ENCODE measurements at regions not wholly inside any gene's neighbourhood (a gene's known extent, or its start where the extent isn't known, plus 50 kb on each side); places are given as distances from the start of the nearest gene placed in this dataset.

DNA sequence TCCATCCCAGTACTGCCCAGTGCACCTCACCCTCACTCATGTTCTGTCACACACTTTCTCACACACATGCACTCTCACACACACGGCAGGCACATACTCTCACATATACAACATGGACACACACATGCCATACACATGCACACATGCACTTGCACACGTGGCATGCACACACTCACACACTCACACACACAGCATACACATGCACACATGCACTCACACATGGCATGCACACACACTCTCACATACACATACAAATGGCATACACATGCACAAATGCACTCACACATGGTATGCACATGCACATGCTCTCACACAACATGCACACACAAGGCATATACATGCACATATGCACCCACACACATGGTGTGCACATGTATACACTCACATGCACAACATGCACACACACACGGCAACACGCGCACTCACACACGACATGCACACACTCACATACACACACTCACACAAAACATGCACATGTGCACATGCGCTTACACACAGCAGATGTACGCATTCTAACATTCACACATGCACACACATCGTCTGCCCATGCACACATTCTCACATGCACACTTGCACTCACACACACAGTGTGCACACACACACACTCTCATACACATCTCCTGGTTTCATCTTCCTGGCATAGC, 131.7 kb upstream of the THBS2 start:
- Histone ChIP-seq H3K27me3 (ENCODE audit: control insufficient read depth, insufficient read depth, low read length) (no peaks in the 10 kb centered on the region), H3K4me3 (ENCODE audit: insufficient read depth, low read depth, low read length) (no peak overlapping the region), H3K36me3 (replicated peaks; ENCODE audit: control insufficient read depth, insufficient read depth, low read length) (no peaks in the 10 kb centered on the region; the same call in 1 of the 2 replicates)
- no peak for DNase-seq

DNA sequence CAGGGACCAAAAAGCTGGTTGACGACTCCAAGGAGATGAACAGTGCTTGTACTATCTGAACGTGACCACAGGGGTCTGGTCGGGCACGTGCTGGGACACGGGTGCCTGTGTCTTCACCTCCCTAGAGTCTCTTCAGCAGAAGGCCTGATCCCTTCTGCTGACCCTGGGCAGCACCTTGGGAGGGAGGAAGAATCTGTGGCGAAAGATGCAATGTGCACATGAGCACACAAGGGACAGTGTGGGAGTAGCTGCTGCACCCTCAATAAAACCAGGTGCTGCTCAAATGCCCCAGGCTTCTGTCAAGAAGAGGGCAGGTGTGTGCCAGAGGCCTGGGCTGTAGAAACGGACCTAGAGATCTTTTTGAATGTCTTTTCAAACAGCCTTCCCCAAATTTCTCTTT, 130.6 kb upstream of the THBS2 start:
- Histone ChIP-seq H3K36me3 (replicated peaks; ENCODE audit: control insufficient read depth, insufficient read depth, low read length) (no peaks in the 10 kb centered on the region; the same call in 1 of the 2 replicates), H3K27me3 (ENCODE audit: control insufficient read depth, insufficient read depth, low read length) (no peaks in the 10 kb centered on the region), H3K4me3 (ENCODE audit: insufficient read depth, low read depth, low read length) (no peak overlapping the region)
- DNase-seq: no peak

DNA sequence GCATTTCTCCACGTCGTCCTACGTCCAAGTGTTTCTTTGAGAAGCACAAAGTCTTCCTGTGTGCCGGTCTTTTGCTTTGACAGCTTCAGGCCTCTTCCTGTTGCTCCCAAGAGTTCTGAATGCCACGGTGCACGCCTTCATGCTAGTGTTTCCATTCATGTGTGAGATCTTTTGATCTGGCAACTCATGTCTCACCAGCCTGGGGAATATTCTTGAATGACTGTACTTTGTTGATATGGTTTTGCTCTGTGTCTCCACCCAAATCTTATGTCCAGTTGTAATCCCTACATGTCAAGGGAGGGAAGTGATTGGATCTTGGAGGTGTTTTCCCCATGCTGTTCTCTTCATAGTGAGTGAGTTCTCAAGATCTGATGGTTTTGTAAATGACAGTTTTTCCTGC, 129.6 kb upstream of the THBS2 start:
- DNase-seq: no peak
- Histone ChIP-seq H3K4me3 (ENCODE audit: insufficient read depth, low read depth, low read length) (no peak overlapping the region), H3K36me3 (replicated peaks; ENCODE audit: control insufficient read depth, insufficient read depth, low read length) (no peaks in the 10 kb centered on the region; the same call in 1 of the 2 replicates), H3K27me3 (ENCODE audit: control insufficient read depth, insufficient read depth, low read length) (no peaks in the 10 kb centered on the region)

DNA sequence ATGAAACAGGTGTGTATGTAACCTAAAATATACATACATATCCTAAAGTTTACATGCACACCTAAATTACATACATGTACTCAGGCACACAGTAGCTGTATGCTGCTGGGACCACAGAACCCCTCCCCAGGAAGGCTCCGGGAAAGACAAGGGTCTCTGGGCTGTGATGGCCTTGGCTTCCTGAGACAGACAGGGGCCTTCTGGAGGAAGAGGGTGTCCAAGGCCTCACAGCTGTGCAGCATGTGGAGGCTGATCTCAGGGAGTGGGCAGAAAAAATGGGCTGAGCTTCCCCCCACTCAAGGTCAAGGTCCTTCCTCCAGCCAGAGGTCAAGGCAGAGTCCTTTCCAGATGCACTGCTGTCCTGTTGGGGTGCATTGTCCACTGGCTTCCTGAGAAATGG, 129.1 kb upstream of the THBS2 start:
- Histone ChIP-seq H3K27me3 (ENCODE audit: control insufficient read depth, insufficient read depth, low read length) (no peaks in the 10 kb centered on the region), H3K36me3 (replicated peaks; ENCODE audit: control insufficient read depth, insufficient read depth, low read length) (no peaks in the 10 kb centered on the region), H3K4me3 (ENCODE audit: insufficient read depth, low read depth, low read length) (no peak overlapping the region)
- no peak for DNase-seq

DNA sequence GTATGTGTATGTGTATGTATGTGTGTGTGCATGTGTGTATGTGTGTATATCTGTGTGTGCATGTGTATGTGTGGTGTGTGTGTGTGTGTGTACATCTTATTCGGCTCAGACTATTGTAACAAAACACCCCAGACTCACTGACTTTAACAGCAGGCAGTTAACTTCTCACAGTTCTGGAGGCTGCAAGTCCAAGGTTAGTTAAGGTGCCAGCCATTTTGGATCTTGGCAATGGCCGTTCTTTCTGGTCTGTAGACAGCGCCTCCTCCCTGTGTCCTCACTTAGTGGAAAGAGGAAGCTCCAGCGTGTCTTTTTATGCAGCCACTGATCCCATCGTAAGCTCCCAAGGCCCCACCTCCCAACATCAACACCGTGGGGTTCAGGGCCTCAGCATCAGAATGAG, 128.3 kb upstream of the THBS2 start:
- Histone ChIP-seq H3K27me3 (ENCODE audit: control insufficient read depth, insufficient read depth, low read length) (no peaks in the 10 kb centered on the region), H3K4me3 (ENCODE audit: insufficient read depth, low read depth, low read length) (no peak overlapping the region)

DNA sequence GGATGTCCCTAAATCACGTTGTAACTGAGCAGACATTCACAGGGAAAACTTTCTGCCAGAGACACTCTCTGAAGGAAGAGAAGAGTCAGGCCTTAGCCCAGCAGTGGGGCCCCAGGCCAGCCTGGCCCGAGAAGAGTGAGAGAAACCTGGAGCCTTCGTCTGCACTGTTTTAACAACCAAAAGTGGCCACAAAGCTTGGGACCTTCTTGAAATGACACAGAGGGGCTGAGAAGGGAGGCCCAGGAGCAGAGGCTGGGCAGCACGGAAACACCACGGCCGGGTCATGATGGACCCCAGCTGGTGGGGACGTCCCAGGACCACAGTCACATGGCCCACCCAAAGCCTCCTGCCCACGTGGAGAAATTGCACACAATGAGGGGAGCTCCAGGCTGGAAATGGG, 126.8 kb upstream of the THBS2 start:
- Histone ChIP-seq H3K4me3 (ENCODE audit: insufficient read depth, low read depth, low read length) (no peak overlapping the region), H3K36me3 (replicated peaks; ENCODE audit: control insufficient read depth, insufficient read depth, low read length) (no peaks in the 10 kb centered on the region), H3K27me3 (ENCODE audit: control insufficient read depth, insufficient read depth, low read length) (no peaks in the 10 kb centered on the region)
- DNase-seq: no peak

More for the DNA sequence above, 128.3 kb upstream of the THBS2 start:
- H3K36me3 ChIP-seq (replicated peaks; ENCODE audit: control insufficient read depth, insufficient read depth, low read length): no peaks in the 10 kb centered on the region
- DNase-seq: no peak

DNA sequence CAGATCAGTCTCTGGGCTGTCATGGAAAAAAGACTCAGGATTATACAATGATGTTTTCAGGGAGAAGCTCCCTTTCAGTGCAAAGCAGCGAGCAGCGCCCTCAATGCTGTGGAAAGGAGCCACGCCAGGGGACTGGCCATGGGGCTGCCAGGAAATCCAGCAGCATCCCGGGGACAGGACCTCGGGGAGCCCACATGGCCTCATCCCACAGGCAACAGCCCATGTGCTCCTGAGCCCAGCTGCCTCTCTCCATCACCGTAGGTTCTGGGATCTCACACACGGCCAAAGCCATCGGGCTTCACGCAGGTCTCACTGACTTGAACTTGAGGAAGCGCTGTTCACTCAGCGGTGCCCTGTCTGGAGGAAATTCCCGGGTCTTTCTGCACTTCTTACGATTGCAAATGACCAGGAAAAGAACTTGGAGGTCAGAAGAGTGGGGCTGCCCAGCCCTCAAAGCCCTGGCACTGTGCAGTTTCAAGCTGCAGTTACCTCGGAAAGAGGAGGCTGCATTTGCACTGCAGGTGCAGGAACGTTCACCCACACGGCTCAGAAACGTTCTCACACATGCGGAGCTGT, 125.9 kb upstream of the THBS2 start:
- H3K36me3 ChIP-seq (replicated peaks; ENCODE audit: control insufficient read depth, insufficient read depth, low read length): no peaks in the 10 kb centered on the region
- DNase-seq: no peak
- no peaks in the 10 kb centered on the region for H3K27me3 ChIP-seq (ENCODE audit: control insufficient read depth, insufficient read depth, low read length)
- H3K4me3 ChIP-seq (ENCODE audit: insufficient read depth, low read depth, low read length): no peak overlapping the region

DNA sequence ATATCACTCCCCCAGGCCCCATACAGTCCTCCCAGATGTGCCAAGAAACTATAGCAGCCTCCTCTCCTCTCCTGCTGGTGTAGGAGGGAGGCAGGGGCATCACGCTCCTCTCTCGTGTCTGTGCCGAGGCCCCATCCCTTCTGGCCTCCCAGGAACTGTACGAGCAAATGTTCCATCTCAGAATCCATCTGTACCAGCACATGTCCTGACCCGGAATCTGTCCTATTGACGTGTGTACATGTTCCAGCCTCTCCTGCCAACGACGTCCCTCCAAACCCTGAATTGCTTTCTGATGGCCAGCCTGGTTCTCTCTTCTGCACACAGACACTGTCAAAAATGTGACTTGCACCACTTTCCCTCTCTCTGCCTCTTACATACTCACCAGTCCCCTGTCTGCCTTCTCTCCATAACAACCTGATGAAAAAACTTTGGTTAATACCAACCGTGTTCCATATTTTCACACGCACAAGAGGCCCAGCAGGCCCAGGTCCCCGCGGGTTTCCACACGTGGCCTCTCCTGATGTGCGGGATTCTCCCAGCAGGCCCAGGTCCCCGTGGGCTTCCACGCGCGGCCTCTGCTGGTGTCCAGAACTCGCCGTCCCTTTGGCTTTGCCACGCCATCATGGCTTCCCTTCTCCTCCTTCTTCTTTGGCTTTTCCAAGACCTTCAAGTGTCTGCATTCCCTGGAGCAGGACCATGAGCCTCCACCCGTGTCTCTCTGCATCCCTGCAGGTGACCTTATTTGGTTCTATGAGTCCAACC, 125.2 kb upstream of the THBS2 start:
- no peak for DNase-seq
- no peaks in the 10 kb centered on the region for H3K27me3 ChIP-seq (ENCODE audit: control insufficient read depth, insufficient read depth, low read length)
- H3K4me3 ChIP-seq (ENCODE audit: insufficient read depth, low read depth, low read length): no peak overlapping the region
- H3K36me3 ChIP-seq (replicated peaks; ENCODE audit: control insufficient read depth, insufficient read depth, low read length): no peaks in the 10 kb centered on the region

DNA sequence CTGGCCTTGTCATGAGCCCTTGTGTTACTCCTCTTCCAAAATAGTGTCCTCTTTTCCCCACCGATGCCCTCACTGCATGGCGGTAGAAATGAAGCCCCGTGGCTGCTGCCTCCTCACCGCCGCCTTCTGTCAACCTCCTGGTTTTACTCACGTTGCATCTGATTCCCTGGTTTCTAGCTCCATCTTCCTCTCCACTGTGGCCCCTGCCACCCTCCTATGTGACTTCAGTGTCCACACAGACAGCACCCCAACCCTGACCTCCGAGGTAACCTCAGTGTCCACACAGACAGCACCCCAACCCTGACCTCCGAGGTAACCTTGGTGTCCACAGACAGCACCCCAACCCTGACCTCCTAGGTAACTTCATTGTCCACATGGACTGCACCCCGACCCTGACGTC, 122.8 kb upstream of the THBS2 start:
- no peak for DNase-seq
- H3K27me3 ChIP-seq (ENCODE audit: control insufficient read depth, insufficient read depth, low read length): no peaks in the 10 kb centered on the region
- no peaks in the 10 kb centered on the region for H3K36me3 ChIP-seq (replicated peaks; ENCODE audit: control insufficient read depth, insufficient read depth, low read length)
- H3K4me3 ChIP-seq (ENCODE audit: insufficient read depth, low read depth, low read length): no peak overlapping the region

DNA sequence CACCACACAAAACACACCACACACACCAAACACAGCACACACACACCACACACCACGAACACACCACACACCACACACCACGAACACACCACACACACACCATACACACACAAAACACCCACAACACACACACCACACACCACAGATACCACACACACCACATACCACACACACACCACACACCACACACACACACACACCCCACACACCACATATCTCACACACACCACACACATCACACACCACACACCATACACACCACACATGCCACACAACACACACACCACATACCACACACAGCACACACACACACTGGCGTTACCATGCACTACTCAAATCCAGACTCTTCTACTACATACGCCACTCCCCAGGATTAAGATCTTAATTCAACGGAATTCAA, 118.9 kb upstream of the THBS2 start:
- Histone ChIP-seq H3K27me3 (ENCODE audit: control insufficient read depth, insufficient read depth, low read length) (no peaks in the 10 kb centered on the region), H3K36me3 (replicated peaks; ENCODE audit: control insufficient read depth, insufficient read depth, low read length) (no peaks in the 10 kb centered on the region), H3K4me3 (ENCODE audit: insufficient read depth, low read depth, low read length) (no peak overlapping the region)
- DNase-seq: no peak

DNA sequence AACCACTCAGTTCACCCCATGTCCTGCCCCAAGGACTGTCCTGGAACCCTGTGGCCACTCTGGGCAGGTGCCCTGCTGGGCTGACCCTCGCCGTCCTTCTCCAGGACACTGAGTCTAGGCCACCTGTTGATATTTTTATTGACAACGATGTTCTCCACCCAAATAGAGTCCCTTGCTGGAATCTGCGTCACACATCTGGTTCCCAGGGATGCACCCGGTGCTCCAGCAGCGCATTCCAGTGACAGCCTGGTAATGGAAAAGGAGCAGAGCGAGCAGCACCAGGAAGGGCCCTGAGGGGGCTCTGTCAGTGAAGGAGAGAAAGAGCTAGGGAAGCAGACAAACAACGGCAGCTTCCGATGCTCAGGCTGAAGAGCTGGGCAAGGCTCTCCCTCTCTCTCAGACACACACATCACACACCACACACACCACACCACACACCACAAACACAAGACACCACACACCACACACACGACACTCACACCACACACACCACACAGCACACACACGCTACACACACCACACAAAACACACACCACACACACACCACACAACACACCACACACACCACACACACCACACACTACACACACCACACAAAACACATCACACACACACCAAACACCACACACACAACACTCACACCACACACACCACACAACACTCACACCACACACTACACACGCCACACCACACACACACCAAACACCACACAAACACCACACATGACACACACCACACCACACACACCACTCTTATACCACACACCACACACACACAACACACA, 117.9 kb upstream of the THBS2 start:
- no peak overlapping the region for H3K4me3 ChIP-seq (ENCODE audit: insufficient read depth, low read depth, low read length)
- no peaks in the 10 kb centered on the region for H3K36me3 ChIP-seq (replicated peaks; ENCODE audit: control insufficient read depth, insufficient read depth, low read length)
- DNase-seq: peak; percentile 64
- H3K27me3 ChIP-seq (ENCODE audit: control insufficient read depth, insufficient read depth, low read length): no peaks in the 10 kb centered on the region

DNA sequence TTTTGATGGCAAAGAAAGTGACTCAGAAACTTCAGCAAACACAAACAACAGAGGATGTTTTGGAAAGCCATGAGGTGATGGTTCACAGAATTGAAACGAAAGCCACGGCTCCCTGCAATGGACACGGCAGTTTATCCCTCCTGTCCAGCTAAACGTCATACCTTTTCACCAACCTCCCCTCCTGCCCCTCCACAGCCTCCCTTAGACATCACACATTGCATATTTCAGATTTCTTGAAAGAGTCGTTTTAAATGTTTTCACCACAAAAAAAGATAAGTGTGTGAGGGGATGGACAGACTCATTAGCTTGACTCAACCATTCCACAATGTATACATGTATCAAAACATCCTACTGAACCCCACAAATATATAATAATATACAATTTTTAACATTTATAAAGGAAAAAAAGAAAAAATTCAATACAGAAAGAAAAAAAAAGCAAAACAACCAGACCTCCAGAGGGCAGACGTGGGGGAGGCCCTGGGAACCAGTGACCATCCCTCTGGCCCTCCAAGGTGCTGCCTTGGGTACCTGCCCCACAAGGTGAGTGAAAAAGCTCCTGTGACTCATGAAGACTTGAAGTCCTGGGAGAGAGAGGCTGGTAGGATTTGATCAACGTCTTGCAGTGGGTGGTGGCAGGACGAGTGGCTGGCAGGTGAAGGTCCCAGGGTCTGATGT, 117.2 kb upstream of the THBS2 start:
- DNase-seq: no peak
- Histone ChIP-seq H3K4me3 (ENCODE audit: insufficient read depth, low read depth, low read length) (no peak overlapping the region), H3K36me3 (replicated peaks; ENCODE audit: control insufficient read depth, insufficient read depth, low read length) (no peaks in the 10 kb centered on the region), H3K27me3 (ENCODE audit: control insufficient read depth, insufficient read depth, low read length) (no peaks in the 10 kb centered on the region)

DNA sequence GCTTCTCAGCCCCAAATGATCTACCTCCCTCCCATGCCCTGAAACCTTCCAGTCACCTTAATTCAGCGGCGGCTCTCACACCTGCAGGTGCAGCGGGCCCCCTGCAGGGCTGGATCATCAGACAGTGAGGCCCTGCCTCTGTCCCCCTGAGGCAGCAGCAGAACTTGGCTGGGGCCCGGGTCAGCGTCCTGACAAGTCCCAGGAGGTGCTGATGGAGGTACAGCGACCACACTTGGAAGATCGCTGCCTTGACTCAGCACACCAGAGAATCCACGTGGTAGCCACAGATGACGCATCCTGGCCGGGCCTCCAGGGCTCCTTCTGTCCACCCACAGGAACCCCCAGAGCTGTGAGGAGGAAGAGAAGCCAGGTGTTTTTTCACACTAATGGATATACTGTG, 116.4 kb upstream of the THBS2 start:
- Histone ChIP-seq H3K4me3 (ENCODE audit: insufficient read depth, low read depth, low read length) (no peak overlapping the region), H3K36me3 (replicated peaks; ENCODE audit: control insufficient read depth, insufficient read depth, low read length) (no peaks in the 10 kb centered on the region), H3K27me3 (ENCODE audit: control insufficient read depth, insufficient read depth, low read length) (no peaks in the 10 kb centered on the region)
- peak; percentile 51 for DNase-seq

DNA sequence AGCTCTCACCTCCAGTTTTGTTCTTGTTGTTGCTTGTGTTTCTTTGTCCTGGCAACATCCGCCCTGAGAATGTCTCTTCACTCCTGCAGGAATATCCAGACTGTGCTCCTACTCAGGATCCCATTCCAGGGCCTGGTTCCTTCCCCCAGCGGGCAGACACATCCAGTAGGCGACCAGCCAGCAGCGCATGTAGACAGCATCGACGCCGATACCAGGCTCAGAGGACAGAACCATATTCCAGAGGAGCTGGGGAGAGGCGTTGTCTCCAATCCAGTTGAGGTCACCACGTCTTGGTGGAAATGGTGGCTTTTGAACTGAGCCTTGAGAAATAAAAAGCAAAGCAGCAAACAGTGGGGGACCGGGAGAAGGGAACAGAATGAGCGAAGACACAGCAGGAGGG, 114.6 kb upstream of the THBS2 start:
- Histone ChIP-seq H3K36me3 (replicated peaks; ENCODE audit: control insufficient read depth, insufficient read depth, low read length) (no peaks in the 10 kb centered on the region), H3K27me3 (ENCODE audit: control insufficient read depth, insufficient read depth, low read length) (no peaks in the 10 kb centered on the region), H3K4me3 (ENCODE audit: insufficient read depth, low read depth, low read length) (no peak overlapping the region)
- DNase-seq: no peak

Measured in H7 (cell line).